HEK293T (cell line): ENCODE measurements at regions not wholly inside any gene's neighbourhood (a gene's known extent, or its start where the extent isn't known, plus 50 kb on each side); places are given as distances from the start of the nearest gene placed in this dataset.

Experiments
- CTCF ChIA-PET: fragments of 350-600 bp; formaldehyde crosslinking; extraction: SDS; loops from one replicate; lab custom pipeline; 2021; ENCODE audit warnings: antibody characterized with exemption, inconsistent platforms; lab: Yijun Ruan, JAX
- POLR2A ChIA-PET: fragments of 350-600 bp; formaldehyde crosslinking; extraction: SDS; loops from one replicate; lab custom pipeline; 2020; ENCODE audit warnings: antibody characterized with exemption, inconsistent platforms; lab: Yijun Ruan, JAX
- DNase-seq: peaks from one replicate; pipeline ENCODE4 v3.0.0; 2012; ENCODE audit warnings: mixed read lengths; ENCODE audit errors: extremely low spot score
- ARNT ChIP-seq: fragments of 450-650 bp; IDR thresholded peaks from 2 replicates; pipeline ENCODE4 v1.6.1; 2017; ENCODE audit warnings: mild to moderate bottlenecking
- BHLHE40 ChIP-seq: fragments of 450-650 bp; IDR thresholded peaks from 2 replicates; pipeline ENCODE4 v1.6.1; 2016; ENCODE audit warnings: mild to moderate bottlenecking, moderate library complexity, borderline replicate concordance
- CTBP1 ChIP-seq: fragments of 450-650 bp; IDR thresholded peaks from 2 replicates; pipeline ENCODE4 v1.6.1; 2016; ENCODE audit warnings: borderline replicate concordance
- ELF4 ChIP-seq: fragments of 450-650 bp; IDR thresholded peaks from 2 replicates; pipeline ENCODE4 v1.6.1; 2017; ENCODE audit warnings: antibody characterized with exemption
- FOXA1 ChIP-seq: fragments of 450-650 bp; IDR thresholded peaks from 2 replicates; pipeline ENCODE4 v1.6.1; 2016; ENCODE audit warnings: mild to moderate bottlenecking
- FOXK2 ChIP-seq: fragments of 450-650 bp; IDR thresholded peaks from 2 replicates; pipeline ENCODE4 v1.6.1; 2016; ENCODE audit warnings: mild to moderate bottlenecking
- FOXM1 ChIP-seq: fragments of 450-650 bp; IDR thresholded peaks from 2 replicates; pipeline ENCODE4 v1.6.1; 2017; ENCODE audit warnings: mild to moderate bottlenecking, borderline replicate concordance
- HDGF ChIP-seq: fragments of 450-650 bp; IDR thresholded peaks from 2 replicates; pipeline ENCODE4 v1.6.1; 2017; ENCODE audit warnings: antibody characterized with exemption, borderline replicate concordance
- L3MBTL2 ChIP-seq: fragments of 450-650 bp; conservative IDR thresholded peaks from 2 replicates; pipeline ENCODE4 v1.6.1; 2016; ENCODE audit warnings: mild to moderate bottlenecking
- LEF1 ChIP-seq: fragments of 450-650 bp; IDR thresholded peaks from 2 replicates; pipeline ENCODE4 v1.6.1; 2017; ENCODE audit warnings: mild to moderate bottlenecking, borderline replicate concordance
- NFRKB ChIP-seq: fragments of 450-650 bp; IDR thresholded peaks from 2 replicates; pipeline ENCODE4 v1.6.1; 2016; ENCODE audit warnings: mild to moderate bottlenecking, moderate library complexity
- PKNOX1 ChIP-seq: fragments of 450-650 bp; IDR thresholded peaks from 2 replicates; pipeline ENCODE4 v1.6.1; 2016
- SP1 ChIP-seq: fragments of 450-650 bp; IDR thresholded peaks from 2 replicates; pipeline ENCODE4 v1.6.1; 2017
- SUZ12 ChIP-seq: fragments of 450-650 bp; IDR thresholded peaks from 2 replicates; pipeline ENCODE4 v1.6.1; 2016; ENCODE audit warnings: mild to moderate bottlenecking
- TARDBP ChIP-seq: fragments of 450-650 bp; IDR thresholded peaks from 2 replicates; pipeline ENCODE4 v1.6.1; 2016
- ZNF384 ChIP-seq: fragments of 450-650 bp; IDR thresholded peaks from 2 replicates; pipeline ENCODE4 v1.6.1; 2016

GRCh38 chr9:101995231-101995630 is 256.8 kb upstream of the GRIN3A start:
- ChIA-PET CTCF (no interaction called here), POLR2A (no interaction called here)
- DNase-seq: no peak
- TF ChIP-seq ZNF384: no peak
- TF ChIP-seq NFRKB: no peak
- no peak for TF ChIP-seq FOXA1
- TF ChIP-seq TARDBP: no peak
- no peak for TF ChIP-seq LEF1
- no peak for TF ChIP-seq L3MBTL2
- no peak for TF ChIP-seq CTBP1
- TF ChIP-seq ELF4: no peak
- TF ChIP-seq FOXM1: no peak
- TF ChIP-seq BHLHE40: no peak
- TF ChIP-seq PKNOX1: no peak
- no peak for TF ChIP-seq ARNT
- TF ChIP-seq SUZ12: no peak
- no peak for TF ChIP-seq HDGF
- TF ChIP-seq SP1: no peak
- TF ChIP-seq FOXK2: no peak

GRCh38 chr9:101993771-101994170 is 255.3 kb upstream of the GRIN3A start:
- DNase-seq: no peak
- TF ChIP-seq BHLHE40: no peak
- TF ChIP-seq ZNF384: no peak
- TF ChIP-seq NFRKB: no peak
- TF ChIP-seq FOXA1: no peak
- no peak for TF ChIP-seq FOXK2
- no peak for TF ChIP-seq FOXM1
- no peak for TF ChIP-seq PKNOX1
- TF ChIP-seq SUZ12: no peak
- no peak for TF ChIP-seq ELF4
- TF ChIP-seq CTBP1: no peak
- TF ChIP-seq SP1: no peak
- no peak for TF ChIP-seq L3MBTL2
- no peak for TF ChIP-seq ARNT
- TF ChIP-seq HDGF: no peak
- TF ChIP-seq LEF1: no peak
- no peak for TF ChIP-seq TARDBP
- ChIA-PET CTCF (no interaction called here), POLR2A (no interaction called here)

- no peak for TF ChIP-seq NFRKB
- TF ChIP-seq TARDBP: no peak
- no peak for TF ChIP-seq CTBP1
- no peak for TF ChIP-seq SUZ12
- no peak for TF ChIP-seq LEF1
- TF ChIP-seq SP1: no peak
- no peak for TF ChIP-seq BHLHE40
- no peak for TF ChIP-seq FOXK2
- TF ChIP-seq ELF4: no peak
- TF ChIP-seq FOXM1: no peak
- TF ChIP-seq L3MBTL2: no peak
- CTCF ChIA-PET: no interaction called here
- no peak for DNase-seq
- POLR2A ChIA-PET: no interaction called here
Measured at GRCh38 chr9:101991926-101992325, 253.5 kb upstream of the GRIN3A start.

- CTCF ChIA-PET: interaction anchor here (0.6 kb wide), 2 partner anchors 9 to 280 kb away, joined by 3 to 8 read pairs; no protein-coding TSS in a partner anchor
- TF ChIP-seq HDGF: no peak
- no peak for TF ChIP-seq FOXA1
- DNase-seq: no peak
- POLR2A ChIA-PET: no interaction called here
Measured at GRCh38 chr9:101977614-101978210, 239.3 kb upstream of the GRIN3A start.

- no peak for TF ChIP-seq L3MBTL2
- TF ChIP-seq ELF4: no peak
- TF ChIP-seq HDGF: no peak
- no peak for TF ChIP-seq TARDBP
- no peak for TF ChIP-seq NFRKB
- no peak for TF ChIP-seq SUZ12
- TF ChIP-seq FOXK2: no peak
- no peak for TF ChIP-seq ZNF384
- POLR2A ChIA-PET: no interaction called here
- DNase-seq: no peak
- CTCF ChIA-PET: no interaction called here
Measured at GRCh38 chr9:101970609-101971008, 232.2 kb upstream of the GRIN3A start.

GRCh38 chr9:101968392-101968791 is 229.9 kb upstream of the GRIN3A start:
- TF ChIP-seq ZNF384 (no peak), CTBP1 (no peak), ELF4 (no peak), NFRKB (no peak), LEF1 (no peak), L3MBTL2 (no peak), TARDBP (no peak), HDGF (no peak), SUZ12 (no peak), BHLHE40 (no peak), FOXK2 (no peak), SP1 (no peak), ARNT (no peak)
- no peak for DNase-seq
- POLR2A ChIA-PET: no interaction called here
- CTCF ChIA-PET: no interaction called here
